ENCODE measurements at regions not wholly inside any gene's neighbourhood (a gene's known extent, or its start where the extent isn't known, plus 50 kb on each side); places are given as distances from the start of the nearest gene placed in this dataset.

GRCh38 chr14:43307836-43308235, 1199.2 kb downstream of the FSCB start:
- H3K27ac ChIP-seq (ENCODE audit: insufficient read depth, low read depth, low read length): no peak overlapping the region
- no peak overlapping the region for H2AFZ ChIP-seq (ENCODE audit: low read depth, low read length)
- dilution Hi-C loops (cut with MboI; ENCODE audit: extremely low pct_ligation_motif_present, low sequenced_read_pairs): no loop called here
- no peaks in the 10 kb centered on the region for H4K20me1 ChIP-seq (replicated peaks; ENCODE audit: control insufficient read depth, extremely low read depth, insufficient read depth, low read length)
- no peak overlapping the region for H3K4me2 ChIP-seq (ENCODE audit: insufficient read depth, low read length)
- no peaks in the 10 kb centered on the region for H3K9me1 ChIP-seq (replicated peaks; ENCODE audit: control insufficient read depth, extremely low read depth, insufficient read depth, low read length)
- no TSS peak for BruUV-seq (replicated peaks)
- no peak overlapping the region for H3K9ac ChIP-seq (replicated peaks; ENCODE audit: extremely low read depth, insufficient read depth, low read length)
- intact Hi-C loops (cut with micrococcal nuclease): no loop called here
- TF ChIP-seq, protein P1, sequence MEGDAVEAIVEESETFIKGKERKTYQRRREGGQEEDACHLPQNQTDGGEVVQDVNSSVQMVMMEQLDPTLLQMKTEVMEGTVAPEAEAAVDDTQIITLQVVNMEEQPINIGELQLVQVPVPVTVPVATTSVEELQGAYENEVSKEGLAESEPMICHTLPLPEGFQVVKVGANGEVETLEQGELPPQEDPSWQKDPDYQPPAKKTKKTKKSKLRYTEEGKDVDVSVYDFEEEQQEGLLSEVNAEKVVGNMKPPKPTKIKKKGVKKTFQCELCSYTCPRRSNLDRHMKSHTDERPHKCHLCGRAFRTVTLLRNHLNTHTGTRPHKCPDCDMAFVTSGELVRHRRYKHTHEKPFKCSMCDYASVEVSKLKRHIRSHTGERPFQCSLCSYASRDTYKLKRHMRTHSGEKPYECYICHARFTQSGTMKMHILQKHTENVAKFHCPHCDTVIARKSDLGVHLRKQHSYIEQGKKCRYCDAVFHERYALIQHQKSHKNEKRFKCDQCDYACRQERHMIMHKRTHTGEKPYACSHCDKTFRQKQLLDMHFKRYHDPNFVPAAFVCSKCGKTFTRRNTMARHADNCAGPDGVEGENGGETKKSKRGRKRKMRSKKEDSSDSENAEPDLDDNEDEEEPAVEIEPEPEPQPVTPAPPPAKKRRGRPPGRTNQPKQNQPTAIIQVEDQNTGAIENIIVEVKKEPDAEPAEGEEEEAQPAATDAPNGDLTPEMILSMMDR (IDR thresholded peaks at IDR 0.05; ENCODE audit: extremely low read depth in 1 of 2, insufficient read depth in 1 of 2, low read depth in 1 of 2, low read length in 2 of 2): no peak
- no peak for TF ChIP-seq MYC (IDR thresholded peaks at IDR 0.05; ENCODE audit: low read depth, low read length)
- no peak for TF ChIP-seq POLR2A (IDR thresholded peaks at IDR 0.05; ENCODE audit: low read depth, low read length)
- TF ChIP-seq JUN (IDR thresholded peaks at IDR 0.05; ENCODE audit: borderline replicate concordance, insufficient read depth, insufficient read length, low read depth): no peak
- no peak for TF ChIP-seq FOS (IDR thresholded peaks at IDR 0.05; ENCODE audit: borderline replicate concordance, insufficient read depth, low read length)
- no peak for TF ChIP-seq POLR2AphosphoS5 (IDR thresholded peaks at IDR 0.05; ENCODE audit: insufficient read depth, low read depth, low read length)
- TF ChIP-seq MAX (IDR thresholded peaks at IDR 0.05; ENCODE audit: insufficient read depth, insufficient read length): no peak
- no peak for TF ChIP-seq GATA2 (IDR thresholded peaks at IDR 0.05; ENCODE audit: insufficient read depth, insufficient read length, low read depth, low read length)
- TF ChIP-seq EZH2 (IDR thresholded peaks at IDR 0.05; ENCODE audit: borderline replicate concordance, low read depth, low read length, severe bottlenecking): no peak
- POLR2A ChIA-PET: no interaction called here
- H3K9me3 ChIP-seq (replicated peaks; ENCODE audit: control insufficient read depth, insufficient read depth, low read length): no peaks in the 10 kb centered on the region
- no peaks in the 10 kb centered on the region for H3K36me3 ChIP-seq (ENCODE audit: control insufficient read depth in 2 of 2, extremely low read depth in 1 of 2, insufficient read depth in 2 of 2, low read length in 2 of 2)
- DNase-seq (ENCODE audit: low read depth, low spot score): no peak
- H3K4me1 ChIP-seq (ENCODE audit: control insufficient read depth, extremely low read depth, insufficient read depth, low read length): no peaks in the 10 kb centered on the region
- no peak overlapping the region for H3K4me3 ChIP-seq (replicated peaks in 1 of 3; ENCODE audit: insufficient read depth in 1 of 3, low read depth in 1 of 3, low read length in 3 of 3)
- no peak for FAIRE-seq
- H3K79me2 ChIP-seq (ENCODE audit: control insufficient read depth, insufficient read depth, low read length): no peaks in the 10 kb centered on the region
- no peaks in the 10 kb centered on the region for H3K27me3 ChIP-seq (ENCODE audit: control insufficient read depth in 2 of 2, insufficient read depth in 2 of 2, low read length in 2 of 2)
- CTCF ChIA-PET: no interaction called here

Data from endothelial cell of umbilical vein (primary cell).